ENCODE measurements at regions not wholly inside any gene's neighbourhood (a gene's known extent, or its start where the extent isn't known, plus 50 kb on each side); places are given as distances from the start of the nearest gene placed in this dataset.

GRCh38 chr2:65649811-65650589, 217.6 kb upstream of the SPRED2 start:
- no peak for DNase-seq (ENCODE audit: low spot score)

- no peak for DNase-seq (ENCODE audit: low spot score)
Observed at GRCh38 chr2:65647249-65647842, 214.9 kb upstream of the SPRED2 start.

GRCh38 chr2:65640793-65641103, 208.3 kb upstream of the SPRED2 start:
- no peak for DNase-seq (ENCODE audit: low spot score)

GRCh38 chr2:65639156-65639864, 206.9 kb upstream of the SPRED2 start:
- no peak for DNase-seq (ENCODE audit: low spot score)

- no peak for DNase-seq (ENCODE audit: low spot score)
Observed at GRCh38 chr2:65638443-65638842, 206.0 kb upstream of the SPRED2 start.

- DNase-seq (ENCODE audit: low spot score), result no peak
Observed at GRCh38 chr2:65636813-65637483, 204.5 kb upstream of the SPRED2 start.

GRCh38 chr2:65636024-65636423, 203.6 kb upstream of the SPRED2 start:
- DNase-seq (ENCODE audit: low spot score), result no peak

GRCh38 chr2:65634304-65634703, 201.9 kb upstream of the SPRED2 start:
- DNase-seq (ENCODE audit: low spot score), result no peak

- no peak for DNase-seq (ENCODE audit: low spot score)
Observed at GRCh38 chr2:65630643-65631042, 198.2 kb upstream of the SPRED2 start.

GRCh38 chr2:65628156-65628555, 195.8 kb upstream of the SPRED2 start:
- DNase-seq (ENCODE audit: low spot score), result no peak

- DNase-seq (ENCODE audit: low spot score), result no peak
Observed at GRCh38 chr2:65626831-65627230, 194.4 kb upstream of the SPRED2 start.

- no peak for DNase-seq (ENCODE audit: low spot score)
Observed at GRCh38 chr2:65625982-65626381, 193.6 kb upstream of the SPRED2 start.

GRCh38 chr2:65622951-65623535, 190.6 kb upstream of the SPRED2 start:
- no peak for DNase-seq (ENCODE audit: low spot score)

- no peak for DNase-seq (ENCODE audit: low spot score)
Observed at GRCh38 chr2:65622499-65622898, 190.1 kb upstream of the SPRED2 start.

GRCh38 chr2:65620524-65620923, 188.1 kb upstream of the SPRED2 start:
- DNase-seq (ENCODE audit: low spot score), result no peak

- DNase-seq (ENCODE audit: low spot score), result no peak
Observed at GRCh38 chr2:65620026-65620425, 187.6 kb upstream of the SPRED2 start.

GRCh38 chr2:65615602-65616001, 183.2 kb upstream of the SPRED2 start:
- DNase-seq (ENCODE audit: low spot score), result no peak

- no peak for DNase-seq (ENCODE audit: low spot score)
Observed at GRCh38 chr2:65613968-65614555, 181.7 kb upstream of the SPRED2 start.

GRCh38 chr2:65611488-65611887, 179.1 kb upstream of the SPRED2 start:
- no peak for DNase-seq (ENCODE audit: low spot score)

- no peak for DNase-seq (ENCODE audit: low spot score)
Observed at GRCh38 chr2:65608916-65609315, 176.5 kb upstream of the SPRED2 start.

GRCh38 chr2:65608466-65608865, 176.1 kb upstream of the SPRED2 start:
- no peak for DNase-seq (ENCODE audit: low spot score)

GRCh38 chr2:65607662-65608305, 175.4 kb upstream of the SPRED2 start:
- DNase-seq (ENCODE audit: low spot score), result no peak
